Liver (tissue), 7 donors: ENCODE measurements at regions not wholly inside any gene's neighbourhood (a gene's known extent, or its start where the extent isn't known, plus 50 kb on each side); places are given as distances from the start of the nearest gene placed in this dataset.

Source experiments
- DNase-seq: peaks from one replicate; pipeline ENCODE4 v3.0.0-alpha.2; 2017; ENCODE audit warnings: low spot score
- H3K27ac ChIP-seq, 2 donors: one replicate each; pipeline ENCODE4 v1.7.0; 2013; ENCODE audit warnings: inconsistent platforms in 2 of 2, low read length in 2 of 2, control low read depth in 1 of 2, low read depth in 1 of 2, mild to moderate bottlenecking in 1 of 2
- H3K27me3 ChIP-seq, 4 donors: one replicate each; pipeline versions ENCODE4 v1.6.1 to v1.7.0; 2013; ENCODE audit warnings: low read length in 3 of 4, inconsistent platforms in 1 of 4, mild to moderate bottlenecking in 1 of 4, moderate library complexity in 1 of 4; ENCODE audit not compliant: control insufficient read depth in 4 of 4, insufficient read depth in 4 of 4
- H3K36me3 ChIP-seq, 4 donors: one replicate each; pipeline versions ENCODE4 v1.6.1 to v1.7.0; 2013; ENCODE audit warnings: low read length in 3 of 4, mild to moderate bottlenecking in 3 of 4, low read depth in 1 of 4, moderate library complexity in 1 of 4; ENCODE audit not compliant: control insufficient read depth in 4 of 4, insufficient read depth in 3 of 4
- H3K4me1 ChIP-seq, 4 donors: one replicate each; pipeline versions ENCODE4 v1.6.1 to v1.7.0; 2013; ENCODE audit warnings: low read length in 3 of 4, mild to moderate bottlenecking in 3 of 4, moderate library complexity in 1 of 4; ENCODE audit not compliant: control insufficient read depth in 4 of 4, insufficient read depth in 4 of 4
- H3K4me3 ChIP-seq, 3 donors: one replicate each; pipeline versions ENCODE4 v1.6.1 to v1.7.0; 2013; ENCODE audit warnings: low read length in 3 of 3, control low read depth in 1 of 3, low read depth in 1 of 3, mild to moderate bottlenecking in 1 of 3
- H3K9ac ChIP-seq, 2 donors: one replicate each; pipeline ENCODE4 v1.7.0; 2013; ENCODE audit warnings: low read length in 2 of 2, mild to moderate bottlenecking in 2 of 2, moderate library complexity in 2 of 2, control low read depth in 1 of 2, low read depth in 1 of 2
- H3K9me3 ChIP-seq, 4 donors: one replicate each; pipeline versions ENCODE4 v1.6.1 to v1.7.0; 2013; ENCODE audit warnings: low read length in 3 of 4; ENCODE audit not compliant: control insufficient read depth in 4 of 4
- ATF3 ChIP-seq: IDR thresholded peaks from 2 replicates; pipeline ENCODE4 v1.6.1; 2016; ENCODE audit warnings: antibody characterized with exemption
- EGR1 ChIP-seq, 2 donors: IDR thresholded peaks; 2 replicates each; pipeline ENCODE4 v1.6.1; 2016 to 2018; ENCODE audit warnings: antibody characterized with exemption in 2 of 2, low read depth in 2 of 2
- FOXA2 ChIP-seq: IDR thresholded peaks from 2 replicates; pipeline ENCODE4 v1.6.1; 2016; ENCODE audit warnings: antibody characterized with exemption
- GABPA ChIP-seq, 2 donors: IDR thresholded peaks in 1 of 2; conservative IDR thresholded peaks in 1 of 2; 2 replicates each; pipeline ENCODE4 v1.6.1; 2016; ENCODE audit warnings: antibody characterized with exemption in 2 of 2, mild to moderate bottlenecking in 1 of 2, moderate library complexity in 1 of 2
- HNF4A ChIP-seq, 2 donors: conservative IDR thresholded peaks; 2 replicates each; pipeline ENCODE4 v1.6.1; 2016; ENCODE audit warnings: antibody characterized with exemption in 2 of 2, mild to moderate bottlenecking in 2 of 2
- JUND ChIP-seq, 2 donors: IDR thresholded peaks; 2 replicates each; pipeline ENCODE4 v1.6.1; 2016; ENCODE audit warnings: antibody characterized with exemption in 2 of 2
- MAX ChIP-seq: IDR thresholded peaks from 2 replicates; pipeline ENCODE4 v1.6.1; 2016; ENCODE audit warnings: antibody characterized with exemption
- NR2F2 ChIP-seq: IDR thresholded peaks from 2 replicates; pipeline ENCODE4 v1.6.1; 2016; ENCODE audit warnings: antibody characterized with exemption
- RAD21 ChIP-seq, 2 donors: IDR thresholded peaks; 2 replicates each; pipeline ENCODE4 v1.6.1; 2016; ENCODE audit warnings: antibody characterized with exemption in 2 of 2, mild to moderate bottlenecking in 2 of 2
- REST ChIP-seq: IDR thresholded peaks from 2 replicates; pipeline ENCODE4 v1.6.1; 2016; ENCODE audit warnings: antibody characterized with exemption, mild to moderate bottlenecking
- RXRA ChIP-seq, 2 donors: IDR thresholded peaks; 2 replicates each; pipeline ENCODE4 v1.6.1; 2017 to 2018; ENCODE audit warnings: antibody characterized with exemption in 2 of 2, mild to moderate bottlenecking in 1 of 2
- SP1 ChIP-seq: IDR thresholded peaks from 2 replicates; pipeline ENCODE4 v1.6.1; 2018; ENCODE audit warnings: antibody characterized with exemption, mild to moderate bottlenecking
- ZBTB33 ChIP-seq: IDR thresholded peaks from 2 replicates; pipeline ENCODE4 v1.6.1; 2016; ENCODE audit warnings: antibody characterized with exemption
- WGBS: extraction: QIAGEN DNeasy Blood & Tissue Kit; methylation state at CpG from one replicate; pipeline ENCODE4 v1.1.7; 2013; 5-methylcytosine and 5-hydroxymethylcytosine counted together
- donor health status: healthy.
- donor health status: healthy.
- donor health status: healthy.
- donor health status: healthy.

- no peaks in the 10 kb centered on the region for H3K9me3 ChIP-seq
- 89% methylated on average over 3 of the region's 3 CpGs for WGBS
- H3K4me1 ChIP-seq, result peaks cover 0 to 14% (median 7%) of the 10 kb centered on the region in 4 donors
- H3K9ac ChIP-seq, result peak overlapping the region in 1 of 2 donors; percentile 29
- H3K27me3 ChIP-seq, result no peaks in the 10 kb centered on the region
- no peak overlapping the region for H3K4me3 ChIP-seq
- TF ChIP-seq RAD21 (IDR thresholded peaks at IDR 0.05) (peak in 1 of 2 donors; percentile 3), JUND (IDR thresholded peaks at IDR 0.05) (no peak), EGR1 (IDR thresholded peaks at IDR 0.05; ENCODE audit: low read depth in 2 of 2) (no peak), RXRA (IDR thresholded peaks at IDR 0.05) (peak; percentile 69 to 73), REST (no peak), ATF3 (no peak), MAX (peak; percentile 58), NR2F2 (peak; percentile 38), GABPA (IDR thresholded peaks at IDR 0.05 in 1 of 2, conservative IDR thresholded peaks at IDR 0.05 in 1 of 2) (no peak), HNF4A (conservative IDR thresholded peaks at IDR 0.05) (no peak), ZBTB33 (no peak), SP1 (peak; percentile 24)
- no peak overlapping the region for H3K27ac ChIP-seq
- H3K36me3 ChIP-seq, result no peaks in the 10 kb centered on the region
- no peak for DNase-seq
Measured at GRCh38 chr1:55816456-55817426, 601.6 kb upstream of the USP24 start.

GRCh38 chr1:55815745-55816455 is 600.7 kb upstream of the USP24 start:
- Histone ChIP-seq H3K27me3 (no peaks in the 10 kb centered on the region), H3K4me3 (no peak overlapping the region), H3K4me1 (peaks cover 0 to 14% (median 7%) of the 10 kb centered on the region in 4 donors), H3K27ac (peak overlapping the region in 1 of 2 donors; percentile 54), H3K9ac (peak overlapping the region in 1 of 2 donors; percentile 29), H3K9me3 (no peaks in the 10 kb centered on the region), H3K36me3 (no peaks in the 10 kb centered on the region)
- DNase-seq, result no peak
- WGBS, result 74% methylated on average over 5 of the region's 5 CpGs
- TF ChIP-seq MAX (no peak), ATF3 (no peak), RXRA (IDR thresholded peaks at IDR 0.05) (no peak), FOXA2 (peak; percentile 29), HNF4A (conservative IDR thresholded peaks at IDR 0.05) (peak in 1 of 2 donors; percentile 16), SP1 (no peak)
